ENCODE measurements at regions not wholly inside any gene's neighbourhood (a gene's known extent, or its start where the extent isn't known, plus 50 kb on each side); places are given as distances from the start of the nearest gene placed in this dataset.

DNA sequence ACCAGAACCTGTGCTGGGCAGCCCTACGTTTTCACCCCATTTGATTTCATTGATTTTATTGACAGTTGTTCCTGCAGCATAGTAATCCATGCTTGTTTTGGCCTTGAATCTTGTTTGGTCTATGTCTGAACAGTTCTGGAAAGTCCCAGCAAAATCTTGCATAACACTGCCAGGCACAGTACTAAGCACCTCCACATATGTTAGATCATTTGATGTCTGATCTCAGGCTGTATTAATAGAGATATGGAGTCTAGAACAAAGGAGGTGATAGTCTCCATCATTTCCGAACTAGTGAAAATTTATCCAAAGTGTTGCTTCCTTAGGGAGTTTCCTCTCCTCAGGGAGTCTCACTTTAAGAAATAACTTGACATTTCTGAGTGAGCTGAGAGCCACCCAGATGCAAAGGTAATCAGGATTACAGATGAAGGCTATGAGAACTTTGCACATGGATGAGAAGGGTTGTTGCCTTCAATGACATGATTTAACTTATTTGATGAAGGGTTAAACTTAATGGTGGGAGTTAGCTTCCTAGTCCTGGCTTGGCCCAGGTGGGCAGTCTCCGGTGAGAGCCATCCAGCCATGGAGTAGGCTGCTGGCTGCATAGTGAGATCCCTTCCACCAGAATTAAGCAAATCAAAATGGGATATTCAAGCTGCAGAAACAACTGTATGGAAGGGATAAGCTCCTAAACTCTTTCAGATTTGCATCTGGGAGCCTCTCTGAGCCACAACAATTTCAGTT is 173.8 kb upstream of the MVB12B start:
- no peak for DNase-seq (ENCODE audit: low spot score)

DNA sequence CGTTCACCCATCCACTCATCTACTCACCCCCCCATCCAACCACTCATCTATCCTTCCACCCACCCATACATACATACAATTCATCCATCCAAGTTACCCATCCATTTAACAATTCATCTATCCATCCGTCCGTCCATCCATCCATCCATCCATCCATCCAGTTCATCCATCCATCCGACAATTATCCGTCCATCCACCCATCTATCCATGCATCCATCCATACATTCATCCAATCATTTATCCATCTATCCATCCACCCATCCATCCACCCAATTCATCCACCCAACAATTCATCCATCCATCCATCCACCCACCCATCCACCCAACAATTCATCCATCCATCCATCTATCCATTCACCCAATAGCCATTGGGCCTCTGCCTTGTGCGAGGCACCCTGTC is 173.2 kb upstream of the MVB12B start:
- no peak for DNase-seq (ENCODE audit: low spot score)

DNA sequence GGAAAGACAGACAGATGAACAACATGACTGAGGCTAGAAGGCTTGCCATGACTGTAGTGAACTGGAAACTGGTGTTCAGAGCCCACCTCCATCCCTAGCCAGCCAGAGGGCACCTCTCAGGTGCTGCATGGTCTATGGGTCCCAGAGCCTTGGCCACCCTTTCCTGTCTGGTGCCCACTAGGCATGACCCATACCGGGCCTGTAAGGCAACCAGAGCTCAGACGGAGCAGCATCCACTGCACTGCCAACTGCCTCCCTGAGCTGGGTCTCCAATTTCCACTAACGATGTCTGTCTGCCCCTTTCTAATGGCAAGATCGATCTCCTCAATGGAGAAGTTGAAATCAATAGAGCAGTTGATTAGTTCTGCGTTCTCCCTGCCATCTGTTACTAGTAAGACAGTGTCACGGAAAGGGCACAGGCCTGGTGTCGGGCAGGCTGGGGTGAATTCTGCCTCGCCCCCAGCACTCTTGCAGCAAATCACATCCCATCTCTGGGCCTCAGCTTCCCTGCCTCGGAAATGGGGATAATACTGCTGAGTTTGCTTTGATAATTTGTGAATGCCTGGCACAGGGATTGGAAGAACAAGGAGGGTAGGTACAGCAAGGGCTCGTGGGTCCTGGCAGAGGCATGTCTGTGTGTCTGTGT is 172.3 kb upstream of the MVB12B start:
- DNase-seq (ENCODE audit: low spot score): no peak

DNA sequence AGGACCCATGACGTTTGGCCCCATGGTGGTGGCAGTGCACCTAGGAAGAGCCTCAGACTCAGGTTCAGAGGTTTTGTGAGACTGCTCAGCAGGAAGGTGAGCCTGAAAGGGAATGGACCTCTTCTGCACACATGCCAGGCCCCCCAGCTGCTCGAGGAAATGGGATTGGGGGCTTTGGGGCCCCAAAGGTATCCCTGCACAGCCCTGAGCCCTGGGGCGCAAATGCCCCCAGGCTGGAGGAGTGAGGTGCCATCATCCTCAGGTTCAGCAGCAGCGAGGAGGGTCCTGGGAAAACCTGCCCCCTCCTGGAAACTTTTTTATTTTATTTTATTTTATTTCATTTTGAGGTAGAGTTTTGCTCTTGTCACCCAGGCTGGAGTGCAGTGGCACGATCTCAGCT is 171.8 kb upstream of the MVB12B start:
- no peak for DNase-seq (ENCODE audit: low spot score)

DNA sequence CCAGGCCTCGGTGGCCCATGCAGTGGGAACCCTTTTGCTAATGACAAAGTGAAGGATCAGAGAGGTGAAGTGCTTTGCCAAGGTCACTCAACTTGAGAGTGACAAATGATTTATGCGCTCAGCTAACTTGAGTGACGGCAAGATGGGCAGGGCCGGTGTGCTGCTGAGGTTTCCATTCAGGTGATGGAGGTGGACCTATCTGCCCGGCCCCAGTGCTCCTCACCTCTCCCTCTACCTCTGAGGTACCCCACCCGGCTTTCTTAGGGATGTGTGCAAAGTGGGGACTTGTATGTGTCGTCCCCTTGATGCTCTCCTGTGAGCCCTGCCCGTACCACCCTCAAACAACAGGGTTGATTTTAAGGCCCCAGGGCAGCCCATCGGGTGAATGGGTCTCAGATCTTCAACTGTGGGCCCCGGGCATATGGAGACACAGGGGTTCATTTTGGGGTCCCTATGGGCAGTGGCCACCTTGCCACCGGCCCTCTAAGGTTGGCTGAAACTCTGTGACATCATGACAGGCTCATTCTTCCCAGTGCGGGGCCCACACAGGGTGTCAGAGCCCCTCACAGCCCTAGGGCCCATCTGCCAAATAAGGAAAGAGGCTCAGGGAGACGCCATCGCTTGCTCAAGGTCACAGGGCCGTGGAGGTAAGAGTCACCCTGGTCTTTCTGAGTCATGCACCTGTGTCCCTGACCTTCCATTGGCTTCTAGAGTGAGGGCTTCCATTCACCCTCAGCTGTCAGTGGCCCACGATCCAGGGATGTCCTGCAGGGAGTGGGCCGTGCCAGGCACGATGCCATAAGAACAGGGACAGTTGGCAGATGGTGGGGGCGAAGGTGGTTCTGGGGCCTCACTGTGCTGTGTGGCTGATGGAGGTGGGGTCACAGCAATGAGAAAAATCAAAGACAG is 170.6 kb upstream of the MVB12B start:
- no peak for DNase-seq (ENCODE audit: low spot score)

DNA sequence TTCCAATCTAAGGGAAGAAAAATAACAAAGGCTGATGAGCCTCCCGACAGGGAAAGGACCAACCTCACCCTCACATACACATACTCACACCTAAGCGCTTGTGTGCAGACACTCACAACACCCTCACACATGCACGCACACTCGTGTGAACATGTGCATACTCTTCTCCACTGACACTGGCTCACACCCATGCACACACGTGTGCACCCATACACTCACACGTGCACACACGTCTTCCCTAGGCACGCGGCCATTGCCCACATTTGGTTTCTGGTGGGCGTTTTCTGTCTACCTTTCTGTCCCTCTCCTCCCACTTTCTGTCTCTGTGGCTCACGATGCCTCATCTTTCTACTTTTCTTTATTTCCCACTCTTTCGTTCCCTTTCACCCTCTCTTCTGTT is 169.7 kb upstream of the MVB12B start:
- no peak for DNase-seq (ENCODE audit: low spot score)

DNA sequence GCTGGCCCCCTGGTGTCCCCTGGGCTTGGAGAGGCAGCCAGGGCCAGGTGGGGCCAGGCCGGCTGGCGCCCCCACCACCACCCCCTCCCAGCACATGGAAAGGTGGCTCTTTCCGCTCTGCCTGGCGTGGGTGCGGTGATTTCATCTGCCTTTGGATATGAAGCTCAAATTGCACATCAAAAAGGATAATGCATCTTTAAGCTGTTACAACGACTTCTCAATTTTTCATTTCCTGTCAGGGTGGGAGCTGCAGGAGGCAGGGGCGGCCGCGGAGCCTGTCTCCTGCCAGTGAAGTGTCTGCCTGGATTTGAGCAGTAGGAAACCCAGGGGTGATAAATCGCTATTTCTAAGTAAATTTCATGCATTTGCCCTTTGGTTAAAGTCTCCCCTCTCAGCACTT is 169.2 kb upstream of the MVB12B start:
- no peak for DNase-seq (ENCODE audit: low spot score)

DNA sequence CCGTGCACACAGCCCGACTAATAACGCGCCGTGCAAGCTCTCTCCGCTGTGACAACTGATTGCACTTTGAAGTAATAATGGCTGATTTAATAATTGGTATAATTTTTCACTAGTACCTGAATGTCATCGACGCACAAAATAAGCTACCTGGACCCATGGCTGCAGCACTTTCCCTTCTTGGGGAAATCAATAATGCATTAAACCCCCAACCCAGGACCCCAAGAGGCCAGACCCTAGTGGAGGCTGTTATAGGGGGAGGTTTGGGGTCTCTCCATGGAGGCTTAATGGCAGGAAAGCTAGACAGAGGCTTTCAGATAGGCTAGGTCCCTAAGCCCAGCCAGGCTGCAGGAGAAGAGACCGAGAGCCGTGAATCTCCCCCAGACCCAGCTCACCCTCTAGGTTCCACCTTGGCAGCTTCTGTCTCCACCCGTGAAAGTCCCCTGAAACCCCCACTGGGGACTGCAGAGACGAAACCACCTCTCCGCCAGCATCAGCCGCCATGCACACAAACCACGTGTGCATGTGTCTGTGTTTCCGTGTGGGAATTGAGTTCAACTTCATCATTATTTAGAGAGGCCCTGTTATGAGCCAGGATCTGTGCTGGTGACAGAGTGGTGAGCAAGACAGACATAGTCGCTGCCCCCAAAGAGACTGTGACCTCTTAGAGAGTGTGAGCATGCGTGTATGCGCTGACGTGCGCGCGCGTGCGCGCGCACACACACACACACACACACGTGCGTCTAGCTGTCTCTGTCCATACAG is 168.6 kb upstream of the MVB12B start:
- DNase-seq (ENCODE audit: low spot score): no peak

DNA sequence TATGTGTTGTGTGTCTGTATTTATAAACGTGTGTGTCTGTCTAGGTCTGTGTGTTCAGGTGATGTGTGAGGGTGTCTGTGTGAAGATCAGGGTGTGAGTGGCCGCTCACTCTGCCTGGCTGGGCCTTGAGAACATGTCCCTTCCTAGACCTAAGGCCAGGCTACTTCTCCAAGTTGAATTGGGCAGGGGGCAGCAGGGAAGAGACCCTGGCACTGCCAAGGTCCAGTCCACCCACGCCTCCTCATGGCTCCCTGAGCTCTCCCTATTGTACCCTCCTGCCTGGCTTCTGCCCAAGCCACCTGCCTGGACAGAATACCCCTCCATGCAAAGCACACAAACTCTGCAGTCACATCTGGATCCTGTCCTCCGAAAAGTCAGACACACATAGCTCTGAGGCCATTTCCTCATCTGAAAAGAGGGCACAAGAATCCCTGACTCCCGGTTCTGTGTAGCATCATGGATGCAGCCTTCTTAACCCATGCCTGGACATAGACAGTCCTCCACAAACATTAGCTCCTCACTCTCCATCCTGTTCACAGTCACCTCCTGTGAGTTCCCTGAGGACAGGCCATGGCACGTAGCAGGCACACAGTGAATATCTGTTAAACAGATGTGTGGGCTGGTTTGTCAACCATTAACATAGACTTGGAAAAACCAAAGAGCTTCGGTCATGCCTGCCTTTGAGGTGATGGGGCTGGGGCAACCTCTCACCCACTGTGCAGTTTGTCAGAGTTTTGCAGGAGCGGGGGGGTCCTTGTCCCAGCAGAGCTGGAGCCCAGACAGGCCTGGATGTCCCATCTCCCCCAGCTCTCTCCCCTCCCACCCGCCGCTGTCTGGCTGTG is 167.8 kb upstream of the MVB12B start:
- DNase-seq (ENCODE audit: low spot score): no peak

DNA sequence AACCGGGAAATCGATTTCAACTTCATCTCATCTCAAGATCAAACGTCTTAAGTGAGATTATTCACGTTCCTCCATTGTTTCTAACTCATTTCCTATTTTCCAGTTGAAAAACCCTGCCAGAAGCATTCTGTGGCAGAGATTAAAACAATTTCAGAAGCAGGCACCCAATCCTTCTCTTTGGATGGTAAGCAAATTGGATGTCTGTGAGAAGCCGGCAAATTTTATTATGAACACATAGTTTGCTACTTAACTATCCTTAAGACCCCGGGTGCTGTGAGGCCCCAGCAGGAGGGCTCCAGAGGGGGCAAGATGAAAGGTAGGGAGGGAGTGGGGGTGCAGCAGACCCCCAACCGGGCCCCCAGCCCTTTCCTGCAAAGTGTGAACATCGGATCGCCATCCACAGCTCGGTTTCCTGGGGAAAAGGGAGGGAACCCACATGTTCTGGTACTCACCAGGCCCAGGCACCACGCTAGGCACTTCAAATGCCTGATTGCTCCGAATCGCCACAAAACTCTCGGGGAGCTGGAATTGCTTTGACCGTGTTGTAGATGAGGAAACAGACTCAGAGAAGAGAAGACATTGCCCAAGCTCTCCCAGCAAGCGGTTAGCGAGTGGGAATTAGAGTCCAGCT is 167.1 kb upstream of the MVB12B start:
- DNase-seq (ENCODE audit: low spot score): no peak

DNA sequence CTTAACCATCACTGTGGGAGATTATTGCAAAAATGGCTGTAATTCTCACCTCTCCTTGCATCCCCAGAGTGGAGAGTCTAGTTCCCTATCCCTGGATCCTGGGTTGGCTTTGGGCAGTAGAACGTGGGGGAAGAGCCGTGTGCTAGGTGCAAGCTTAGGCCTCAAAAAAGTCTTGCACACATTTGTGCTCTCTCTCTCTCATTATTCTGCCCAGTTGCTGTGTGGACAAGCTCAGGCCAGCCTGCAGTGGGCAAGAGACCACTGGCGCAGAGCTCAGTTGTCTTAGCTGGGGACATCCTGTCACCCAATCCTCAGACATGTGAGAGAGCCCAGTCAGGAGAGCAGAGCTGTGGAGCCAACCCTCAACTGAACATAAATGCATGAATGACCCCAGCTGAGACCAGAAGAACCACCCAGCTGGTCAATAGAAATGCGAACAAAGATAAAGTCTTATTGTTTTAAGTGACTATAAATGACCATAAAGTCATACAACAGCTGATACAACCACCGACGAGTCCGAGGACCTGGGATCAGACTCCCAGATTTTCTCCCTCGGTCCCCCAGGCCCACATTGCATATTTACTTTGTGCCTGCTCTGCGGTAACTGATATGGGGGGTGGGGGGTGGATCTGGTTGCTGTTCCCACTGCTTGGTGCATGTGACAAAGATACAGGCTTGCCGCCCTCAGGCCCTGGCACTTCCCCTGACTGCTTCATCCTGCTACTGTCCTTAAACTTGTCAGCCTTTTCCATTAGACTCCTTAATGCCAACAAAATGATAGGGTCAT is 166.4 kb upstream of the MVB12B start:
- no peak for DNase-seq (ENCODE audit: low spot score)

DNA sequence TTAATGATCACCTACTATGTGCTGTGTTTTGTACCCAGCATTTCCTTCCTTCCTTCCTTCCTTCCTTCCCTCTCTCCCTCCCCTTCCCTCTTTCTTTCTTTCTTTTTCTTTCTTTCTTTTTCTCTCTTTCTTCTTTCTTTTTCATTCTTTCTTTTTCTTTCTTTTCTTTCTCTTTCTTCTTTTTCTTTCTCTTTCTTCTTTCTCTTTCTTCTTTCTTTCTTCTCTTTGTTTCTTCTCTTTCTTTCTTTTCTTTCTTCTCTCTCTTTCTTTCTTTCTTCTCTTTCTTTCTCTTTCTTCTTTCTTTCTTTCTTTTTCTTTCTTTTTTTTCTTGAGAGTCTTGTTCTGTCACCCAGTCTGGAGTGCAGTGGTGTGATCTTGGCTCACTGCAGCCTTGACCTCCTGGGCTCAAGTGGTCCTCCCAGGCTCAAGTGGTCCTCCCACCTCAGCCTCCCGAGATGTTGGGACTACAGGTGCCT is 165.7 kb upstream of the MVB12B start:
- no peak for DNase-seq (ENCODE audit: low spot score)

DNA sequence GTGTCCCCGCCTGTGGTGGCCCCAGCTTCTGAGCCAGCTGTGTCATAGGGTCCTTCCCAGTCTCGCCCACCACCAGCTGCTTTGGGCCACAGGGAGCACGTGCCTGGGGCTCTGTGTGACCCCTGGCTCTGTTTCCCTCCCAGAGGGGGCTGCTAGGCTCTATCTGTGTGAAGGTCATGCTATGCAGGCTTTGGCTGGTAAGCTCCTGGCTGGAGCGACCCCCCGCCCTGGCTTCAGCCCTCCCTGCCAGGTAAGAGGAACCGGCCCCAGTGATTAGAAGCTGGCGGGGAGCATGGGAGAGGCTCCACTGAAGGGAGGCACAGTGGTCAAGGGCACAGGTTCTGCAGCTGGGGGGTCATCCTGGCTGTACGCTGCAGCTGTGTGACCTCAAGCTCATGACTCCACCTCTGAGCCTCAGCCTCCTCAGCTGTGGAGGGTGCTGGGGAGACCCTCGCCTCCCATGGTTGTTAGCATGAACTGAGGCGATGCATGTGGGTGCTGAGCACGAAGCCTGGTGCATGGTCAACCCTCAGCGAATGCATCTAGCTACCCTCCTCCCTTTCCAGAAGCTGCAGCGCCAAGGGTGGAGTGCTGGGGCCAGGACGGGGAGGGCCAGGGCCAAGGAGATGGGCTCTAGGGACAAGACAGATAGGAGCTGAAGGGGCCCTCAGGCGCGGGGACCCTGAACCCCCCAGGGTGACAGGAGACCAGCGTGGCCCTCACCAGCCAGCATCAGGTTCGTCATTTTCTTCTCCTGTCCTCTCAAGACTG is 163.8 kb upstream of the MVB12B start:
- no peak for DNase-seq (ENCODE audit: low spot score)

DNA sequence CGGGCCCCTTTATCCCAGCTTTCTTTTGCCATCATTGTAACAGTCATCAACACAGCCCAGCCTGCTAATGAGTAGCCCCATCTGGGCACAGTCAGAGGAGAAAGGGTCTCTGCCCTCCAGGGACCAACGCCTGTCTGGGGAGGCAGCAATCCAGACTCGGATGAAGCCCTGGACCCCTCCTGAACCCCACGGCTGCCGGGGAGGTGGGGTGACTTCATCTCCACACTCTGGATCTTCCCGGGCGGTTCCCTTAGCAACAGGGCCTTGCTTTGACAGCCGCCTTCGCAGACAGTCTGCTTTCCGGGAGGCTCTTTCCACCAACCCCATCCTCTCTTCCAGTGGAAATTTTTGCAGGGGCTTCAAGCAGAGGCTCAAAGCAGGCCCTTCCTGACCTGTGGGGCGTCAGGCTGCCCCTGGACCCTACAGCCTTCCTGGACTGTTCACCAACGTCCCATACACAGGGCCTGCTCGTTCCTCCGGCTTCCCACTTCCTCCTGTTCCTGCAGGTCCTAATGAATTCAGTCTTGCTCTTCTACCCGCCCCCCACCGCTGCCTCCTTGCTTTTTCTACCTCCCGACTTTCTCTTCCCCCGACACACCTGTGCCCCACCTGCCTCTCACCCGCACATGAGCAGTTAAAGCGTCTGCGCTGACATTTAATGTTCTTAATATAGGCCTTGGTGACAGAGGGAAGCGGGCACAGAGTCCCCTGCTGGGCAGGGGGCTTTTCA is 161.7 kb upstream of the MVB12B start:
- no peak for DNase-seq (ENCODE audit: low spot score)

DNA sequence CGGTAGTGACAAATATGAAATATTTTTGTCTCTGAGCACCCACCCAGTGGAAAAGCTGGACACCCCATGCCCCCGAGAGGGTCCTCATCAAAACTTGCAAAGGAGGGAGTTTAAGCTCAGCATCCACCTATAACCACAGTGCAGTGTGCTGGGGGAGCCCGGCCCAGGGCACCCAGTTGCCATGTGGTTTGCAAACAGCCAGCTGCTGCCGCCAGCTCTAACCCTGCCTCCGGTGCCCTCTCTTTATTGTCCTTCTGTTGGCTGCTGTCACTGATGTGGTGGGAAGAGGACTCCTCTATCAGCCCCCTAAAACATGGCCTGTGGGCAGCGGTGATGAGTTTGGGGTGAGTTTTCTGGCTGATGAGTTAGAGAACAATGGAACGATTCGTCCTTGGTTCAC is 160.9 kb upstream of the MVB12B start:
- DNase-seq (ENCODE audit: low spot score): no peak

DNA sequence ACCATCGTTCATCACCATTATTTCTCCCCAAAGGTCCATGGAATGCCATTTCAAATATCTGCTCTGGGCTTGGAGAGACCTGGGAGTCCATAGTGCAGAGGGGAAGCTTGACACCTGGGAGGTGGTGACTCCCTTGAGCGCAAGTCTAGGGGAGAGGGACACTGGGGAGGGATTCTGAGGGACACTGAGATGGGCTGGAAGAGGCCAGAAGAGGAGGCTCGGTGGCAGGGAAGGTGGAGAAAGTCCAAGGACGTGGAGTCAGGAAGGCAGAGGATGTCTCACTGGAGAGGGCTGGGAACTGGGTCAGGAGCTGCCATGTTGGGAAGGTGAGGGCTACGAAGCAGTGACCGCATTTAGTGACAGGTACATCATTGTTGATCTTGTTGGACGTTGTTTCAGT is 160.3 kb upstream of the MVB12B start:
- DNase-seq (ENCODE audit: low spot score): no peak

DNA sequence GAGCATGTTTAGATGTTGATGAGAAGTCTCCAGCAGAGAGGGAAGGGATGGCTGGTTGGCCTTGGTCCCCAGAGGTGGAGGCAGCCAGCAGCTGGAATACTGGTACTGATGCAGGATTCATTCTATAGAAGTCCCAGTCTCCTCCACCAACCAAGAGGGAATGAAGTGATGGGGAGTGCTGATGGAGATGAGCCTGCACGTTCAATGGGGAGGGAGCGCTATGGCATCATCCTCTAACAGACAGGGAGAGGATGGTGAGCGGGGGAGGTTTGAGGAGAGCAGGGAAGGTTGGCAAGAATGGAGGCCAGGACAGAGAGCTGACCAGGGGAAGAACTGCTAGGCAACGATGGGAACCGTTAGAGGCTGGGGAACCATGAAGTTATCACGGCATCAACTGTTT is 159.8 kb upstream of the MVB12B start:
- no peak for DNase-seq (ENCODE audit: low spot score)

DNA sequence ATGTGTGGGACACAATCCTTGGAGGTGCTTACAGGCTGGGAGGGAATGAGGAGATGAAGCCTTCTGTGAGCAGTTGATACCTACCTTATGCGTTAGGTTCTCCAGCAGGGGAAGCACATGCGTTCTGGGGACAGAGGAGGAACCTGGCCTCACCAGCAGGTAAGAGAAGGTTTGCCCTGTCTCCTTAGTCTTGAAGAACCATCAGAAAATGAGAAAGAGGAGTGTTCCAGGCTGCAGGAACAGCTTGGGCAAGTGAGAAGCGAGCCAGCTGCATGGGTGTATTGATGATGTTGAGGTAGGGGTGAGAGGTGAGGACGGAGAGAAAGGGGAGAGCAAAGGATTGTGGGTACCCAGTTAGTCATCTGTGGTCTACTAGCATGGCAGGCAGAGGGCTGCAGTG is 156.9 kb upstream of the MVB12B start:
- DNase-seq (ENCODE audit: low spot score): no peak

Data from umbilical cord (tissue), 1 donor.